ENCODE measurements at regions not wholly inside any gene's neighbourhood (a gene's known extent, or its start where the extent isn't known, plus 50 kb on each side); places are given as distances from the start of the nearest gene placed in this dataset.
"Not testable (repeated sequence)": the region's sequence is repeated elsewhere in the genome, so short reads cannot be mapped to it uniquely, and the experiment has no call there.

DNA sequence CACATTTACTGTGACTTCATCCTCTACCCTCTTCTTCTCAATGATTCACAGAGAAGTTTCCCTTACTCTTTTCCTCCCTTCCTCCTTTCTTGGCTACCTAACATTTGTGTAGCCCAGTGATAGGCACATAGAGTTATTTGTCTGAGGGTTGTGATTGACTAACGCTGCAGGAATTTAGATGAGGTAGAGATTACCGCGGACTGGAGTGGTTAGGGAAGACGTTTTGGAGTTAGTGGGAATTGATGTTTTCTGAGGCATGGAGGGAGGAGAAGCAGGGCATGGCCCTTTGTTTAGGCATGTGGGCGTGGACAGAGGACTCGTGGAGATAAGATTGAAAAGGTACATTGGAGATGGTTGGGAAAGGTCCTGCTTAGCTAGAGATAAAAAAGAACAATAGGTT, 246.7 kb downstream of the GPAT3 start:
- peak; percentile 29 for DNase-seq (ENCODE audit: low read depth, low spot score)

DNA sequence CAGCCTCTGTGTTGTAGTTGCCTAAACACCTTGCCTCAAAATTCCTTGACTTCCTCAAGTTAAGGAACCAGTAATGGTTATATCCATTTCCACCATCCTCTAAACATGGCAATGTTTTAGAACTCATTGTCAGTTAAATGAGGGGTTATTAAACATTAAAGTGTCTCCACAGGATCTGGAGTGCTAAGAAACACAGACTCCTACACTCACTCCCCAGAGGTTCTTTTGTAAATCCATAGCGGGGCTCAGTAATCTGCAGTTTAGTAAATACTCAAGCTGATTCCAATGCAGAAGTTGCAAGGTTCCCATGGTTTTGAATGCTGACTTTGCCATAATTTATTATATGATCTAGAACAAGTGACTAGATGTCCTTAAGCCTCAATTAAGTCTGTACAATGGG, 245.5 kb downstream of the GPAT3 start:
- DNase-seq (ENCODE audit: low read depth, low spot score), result no peak

DNA sequence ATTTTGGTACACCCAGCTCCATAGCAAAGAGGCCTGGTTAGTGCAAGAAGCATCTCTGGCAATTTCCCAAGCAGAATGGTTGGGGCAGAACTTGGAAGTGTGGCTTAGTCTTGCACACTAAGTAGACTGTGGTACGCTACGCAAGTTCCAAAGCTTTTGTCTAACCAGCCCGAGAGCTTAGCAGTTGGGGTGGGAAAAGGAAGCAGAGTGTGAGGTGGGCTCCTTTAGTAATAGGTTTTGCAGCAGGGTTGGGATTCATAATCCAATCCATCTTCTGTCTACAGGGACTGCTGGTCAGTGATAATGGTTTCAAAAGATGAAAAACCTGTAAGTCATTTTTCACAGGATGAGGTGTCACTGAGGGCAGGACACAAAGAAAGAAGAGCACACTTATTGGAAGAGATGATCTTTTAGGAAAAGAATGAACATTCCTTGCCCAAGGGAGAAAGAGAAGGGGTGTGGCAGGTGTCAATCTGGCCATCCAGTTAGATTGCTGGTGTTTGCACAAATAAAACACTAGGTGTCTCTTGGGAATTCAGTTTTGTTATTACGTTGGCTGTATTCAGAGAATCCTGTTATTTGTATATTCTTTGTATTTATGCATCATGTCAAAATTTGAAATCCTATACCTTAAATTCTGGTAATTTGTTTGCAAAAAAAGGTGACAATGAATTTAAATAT, 244.3 kb downstream of the GPAT3 start:
- DNase-seq (ENCODE audit: low read depth, low spot score), result peak; percentile 37

DNA sequence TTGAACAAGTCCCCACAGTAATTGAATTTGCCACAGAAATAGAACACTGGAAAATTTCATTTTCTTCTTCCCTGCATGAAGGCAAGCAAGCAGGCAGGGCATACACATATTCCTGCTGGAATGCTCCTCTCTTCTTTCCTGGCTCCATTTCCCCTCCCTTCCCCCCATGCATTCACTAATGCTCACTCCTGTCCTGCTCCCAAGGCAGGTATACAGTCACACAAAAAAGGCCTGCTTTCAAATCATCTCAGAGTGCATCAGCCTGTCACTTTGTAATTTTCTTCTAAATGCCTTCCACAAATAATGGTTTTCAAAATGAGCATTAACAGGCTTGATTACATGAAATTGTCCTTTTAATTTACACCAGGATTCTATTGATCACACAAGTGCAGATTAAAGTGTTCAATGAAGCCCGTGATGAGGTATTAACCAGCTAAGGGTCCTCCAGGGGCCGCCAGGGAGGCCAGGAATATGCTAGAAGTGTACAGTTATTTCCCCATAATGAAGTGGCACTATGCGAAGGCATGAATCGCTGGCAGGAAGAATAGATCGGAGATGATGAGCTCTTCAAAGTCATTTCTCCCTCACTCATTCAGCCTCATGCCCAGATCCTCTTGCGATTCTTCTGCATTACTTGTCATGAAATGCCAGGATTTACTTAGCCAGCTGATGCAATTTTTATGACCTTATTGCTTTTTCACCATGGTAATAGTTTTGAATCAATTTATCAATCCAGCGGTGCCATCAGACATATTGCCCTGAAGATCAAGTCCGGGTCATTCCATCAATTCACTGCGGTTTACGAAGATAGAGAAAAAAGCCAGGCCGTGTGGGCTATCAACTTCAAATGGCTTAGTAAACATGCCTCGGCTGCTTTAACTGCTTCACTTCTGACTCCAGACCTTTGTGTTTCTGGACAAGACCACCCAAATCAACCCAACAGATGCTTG, 243.5 kb downstream of the GPAT3 start:
- no peak for DNase-seq (ENCODE audit: low read depth, low spot score)

DNA sequence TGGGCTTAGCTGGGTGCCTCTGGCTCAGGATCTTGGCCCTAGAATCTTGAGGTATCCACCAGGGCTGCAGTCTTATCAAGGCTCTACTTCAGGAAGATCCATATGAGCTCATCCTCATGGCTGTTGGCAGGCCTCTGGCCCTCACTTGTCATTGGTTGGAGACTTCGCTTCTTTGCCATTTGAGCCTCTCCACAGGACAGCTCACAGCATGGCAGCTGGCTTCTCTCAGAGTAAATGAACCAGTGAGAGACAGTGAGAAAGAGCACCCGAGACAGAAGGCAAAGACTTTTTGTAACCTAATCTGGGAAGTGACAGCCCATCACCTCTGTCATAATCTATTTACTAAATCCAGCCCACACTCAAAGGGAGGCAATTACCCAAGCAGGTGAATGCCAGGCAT, 236.8 kb downstream of the GPAT3 start:
- DNase-seq (ENCODE audit: low read depth, low spot score), result peak; percentile 11

DNA sequence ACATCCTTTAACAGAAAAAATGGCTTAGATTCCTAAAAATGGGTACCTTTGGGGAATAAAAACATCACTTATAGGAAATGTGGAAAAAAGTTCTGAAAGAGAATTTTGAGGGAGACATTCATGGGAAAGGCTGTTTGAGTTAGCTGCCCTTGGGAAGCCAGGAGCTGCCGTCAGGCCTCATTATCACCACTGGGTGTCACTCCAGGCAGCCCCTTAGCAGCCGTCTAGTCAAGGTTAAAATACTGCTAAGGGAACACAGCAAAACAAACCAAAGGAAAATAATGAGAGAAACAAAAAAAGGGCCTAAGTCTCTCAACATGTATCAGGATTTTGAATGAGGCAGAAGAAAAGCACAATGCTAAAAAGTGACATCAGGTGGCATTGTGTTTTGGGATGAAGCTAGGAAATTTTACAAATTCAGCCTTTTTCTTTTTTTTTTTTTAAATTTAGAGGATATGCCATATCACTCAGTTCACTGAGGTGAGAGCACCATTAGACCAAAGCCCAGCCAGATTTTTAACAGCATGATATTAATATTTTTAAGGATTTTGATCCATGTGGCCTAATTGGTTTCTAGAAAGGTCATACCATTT, 235.3 kb downstream of the GPAT3 start:
- peak; percentile 63 for DNase-seq (ENCODE audit: low read depth, low spot score)

DNA sequence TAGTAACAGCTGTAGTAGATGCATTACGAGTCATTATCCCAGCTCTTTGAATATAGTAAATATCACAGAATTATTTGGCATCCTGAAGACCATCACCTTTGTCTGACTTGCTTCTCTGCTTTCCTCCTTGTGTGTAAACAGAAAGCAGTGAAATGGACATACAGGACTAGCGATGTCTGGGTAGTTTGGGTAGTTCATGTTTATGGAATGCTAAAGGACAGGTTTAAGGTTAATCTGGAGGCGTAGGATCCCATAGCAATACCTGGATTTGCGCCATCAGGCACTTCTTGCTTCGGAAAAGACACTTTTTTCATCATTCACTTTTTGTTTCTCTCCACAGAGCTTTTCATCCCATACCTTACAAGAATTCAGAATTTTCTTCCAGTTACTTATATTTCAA, 232.2 kb downstream of the GPAT3 start:
- no peak for DNase-seq (ENCODE audit: low read depth, low spot score)

DNA sequence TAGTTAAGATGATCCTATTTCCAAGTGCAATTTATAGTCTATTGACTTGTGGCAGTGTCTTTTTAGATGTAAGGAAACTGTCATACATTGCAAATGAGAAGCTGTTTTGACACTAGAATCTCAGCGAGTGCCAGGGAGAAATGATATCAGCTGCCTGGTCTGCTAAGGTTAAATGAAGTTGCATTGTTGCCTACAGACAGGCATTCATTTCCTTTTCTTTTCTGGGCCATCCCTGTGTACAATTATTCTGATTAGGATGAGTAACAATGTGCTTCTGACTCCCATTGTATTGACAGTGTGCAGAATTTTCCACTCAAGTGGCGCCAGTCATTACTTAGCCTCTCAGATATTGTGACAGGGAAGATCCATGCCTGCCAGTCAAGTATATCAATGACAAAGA, 231.2 kb downstream of the GPAT3 start:
- DNase-seq (ENCODE audit: low read depth, low spot score), result no peak

DNA sequence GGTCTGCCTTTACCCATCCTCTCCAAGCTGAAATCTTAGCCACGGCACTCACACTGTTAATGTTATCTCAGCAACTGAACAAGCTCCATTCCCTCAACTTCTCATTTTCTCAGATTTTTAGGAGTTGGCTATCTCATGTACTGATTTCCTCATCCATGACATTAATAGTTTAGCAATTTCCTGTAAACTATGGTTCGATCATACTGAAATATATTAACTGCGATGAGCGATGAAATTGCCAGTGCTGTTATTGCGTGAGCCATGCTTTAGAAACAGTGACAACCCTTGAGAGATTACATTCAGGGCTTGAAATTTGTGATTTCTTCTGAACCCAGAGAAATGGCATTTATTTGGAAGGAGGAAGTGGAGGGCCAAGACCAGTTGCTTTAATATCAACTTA, 223.7 kb downstream of the GPAT3 start:
- no peak for DNase-seq (ENCODE audit: low read depth, low spot score)

DNA sequence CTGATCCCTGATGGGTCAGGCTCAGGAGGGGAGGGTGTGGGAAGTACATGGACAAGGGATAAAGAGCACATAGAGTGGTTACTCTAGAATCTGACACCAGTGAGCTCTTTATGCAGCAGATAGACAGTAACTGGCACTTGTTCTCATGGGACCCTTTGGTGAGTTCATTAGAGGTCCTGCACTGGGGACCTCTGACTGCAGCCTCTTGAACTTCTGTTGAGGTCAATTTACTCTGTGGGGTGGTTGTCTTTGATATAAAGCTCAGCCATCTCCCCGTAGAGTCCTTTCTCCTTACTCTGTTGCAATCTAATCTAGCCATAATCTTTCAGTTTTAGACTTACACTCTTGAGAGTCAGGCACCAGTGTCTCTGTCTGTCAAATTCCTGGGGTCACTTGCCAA, 222.4 kb downstream of the GPAT3 start:
- DNase-seq (ENCODE audit: low read depth, low spot score), result no peak

DNA sequence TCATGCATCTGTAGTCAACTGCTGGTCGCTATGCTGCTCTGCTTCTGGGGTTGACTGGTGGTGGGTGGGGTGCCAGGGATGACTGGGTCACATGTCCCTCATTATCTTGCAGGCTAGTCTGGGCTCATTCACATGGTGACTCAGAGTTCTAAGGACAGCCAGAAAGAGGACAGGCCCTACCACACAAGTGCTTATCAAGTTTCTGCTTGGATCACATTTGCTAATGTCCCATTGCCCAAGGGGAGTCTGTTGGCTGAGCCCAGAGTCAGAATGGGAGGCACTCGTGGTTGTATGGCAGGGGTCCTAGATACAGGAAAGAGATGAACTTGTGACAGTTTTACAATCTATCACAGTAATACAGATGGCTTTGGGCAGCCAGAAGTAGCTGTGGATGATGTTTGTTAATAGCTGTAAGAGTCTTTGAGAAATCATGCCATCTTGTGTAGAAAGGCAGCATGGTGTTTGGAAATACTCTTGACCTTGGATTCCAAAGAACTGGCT, 221.3 kb downstream of the GPAT3 start:
- no peak for DNase-seq (ENCODE audit: low read depth, low spot score)

DNA sequence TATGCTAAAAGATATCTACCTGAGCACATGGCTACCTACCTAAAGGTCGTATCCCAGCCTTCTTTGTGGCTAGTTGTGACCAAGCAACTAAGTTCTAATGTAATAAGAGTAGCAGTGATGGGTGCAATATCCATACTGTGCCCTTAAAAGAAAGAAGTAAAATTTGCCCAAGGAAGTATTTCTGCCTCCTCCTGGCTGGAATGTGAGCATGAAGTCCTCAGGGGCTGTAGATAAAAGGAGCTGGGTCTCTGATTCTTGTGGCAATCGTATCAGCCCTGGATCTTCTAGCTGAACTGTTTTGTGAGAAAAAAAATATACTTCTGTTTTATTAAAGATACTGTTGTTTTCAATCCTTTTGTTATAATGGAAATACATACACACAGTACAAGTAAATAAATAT, 217.4 kb downstream of the GPAT3 start:
- DNase-seq (ENCODE audit: low read depth, low spot score), result no peak

DNA sequence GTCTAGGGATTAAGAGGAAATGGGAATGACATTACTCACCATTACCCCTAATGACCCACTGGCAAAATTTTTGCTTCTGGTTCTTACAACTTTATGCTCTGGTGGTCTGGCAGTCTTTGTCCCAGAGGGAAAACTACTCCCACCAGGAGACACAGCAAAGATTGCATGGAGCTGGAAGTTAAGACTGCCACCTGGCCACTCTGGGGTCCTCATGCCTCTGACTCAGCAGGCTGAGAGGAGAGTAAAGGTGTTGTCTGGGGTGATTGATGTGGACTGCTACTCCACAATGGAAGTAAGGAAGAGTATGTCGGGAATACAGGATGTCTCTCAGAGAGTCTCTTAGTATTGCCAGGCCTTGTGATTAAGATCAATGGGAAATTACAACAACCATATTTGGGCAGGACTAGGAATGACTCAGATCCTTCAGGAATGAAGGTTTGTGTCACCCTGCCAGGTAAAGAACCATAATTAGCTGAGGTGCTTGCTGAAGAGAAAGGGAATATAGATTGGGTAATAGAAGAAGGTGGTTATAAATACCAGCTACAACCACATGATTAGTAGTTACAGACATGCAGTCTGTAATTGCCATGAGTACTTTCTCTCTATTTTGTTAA, 215.5 kb downstream of the GPAT3 start:
- DNase-seq (ENCODE audit: low read depth, low spot score), result peak; percentile 13

DNA sequence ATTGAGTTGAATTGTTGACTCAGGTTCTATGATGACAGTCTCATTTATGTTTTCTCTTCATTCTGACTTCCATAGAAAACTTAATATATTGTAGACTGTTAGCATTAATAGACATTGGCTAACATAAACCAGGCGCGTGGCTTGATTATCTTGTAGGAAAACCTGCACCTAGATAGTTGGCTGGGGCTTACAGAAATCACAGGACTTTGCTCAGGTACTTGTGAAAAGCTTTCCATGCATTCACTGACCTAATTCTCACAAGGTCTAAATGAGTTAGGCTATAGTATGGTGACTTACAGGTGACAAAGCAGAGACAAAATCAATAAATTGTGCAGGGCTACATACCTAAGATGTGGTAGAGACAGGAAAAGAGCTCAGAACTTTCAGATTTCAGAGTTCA, 212.8 kb downstream of the GPAT3 start:
- DNase-seq (ENCODE audit: low read depth, low spot score), result no peak

DNA sequence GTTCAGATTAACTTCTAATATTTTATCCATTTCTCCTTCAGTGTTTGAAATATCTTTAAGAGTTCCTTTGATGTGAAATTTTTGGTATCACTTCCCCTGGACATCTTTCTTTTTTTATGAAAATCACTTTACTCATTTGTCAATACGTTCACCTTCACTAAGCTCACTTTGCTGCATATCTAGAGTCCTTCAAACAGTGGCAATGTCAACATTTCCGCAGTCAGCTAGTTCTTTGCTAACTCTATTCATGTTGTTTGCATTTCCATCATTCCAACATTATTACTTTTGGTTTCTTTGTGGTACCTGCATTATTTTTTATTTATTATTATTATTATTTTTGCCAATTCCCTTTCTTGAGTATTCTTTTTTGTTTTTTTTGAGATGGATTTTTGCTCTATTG, 203.0 kb downstream of the GPAT3 start:
- DNase-seq (ENCODE audit: low read depth, low spot score), result no peak

DNA sequence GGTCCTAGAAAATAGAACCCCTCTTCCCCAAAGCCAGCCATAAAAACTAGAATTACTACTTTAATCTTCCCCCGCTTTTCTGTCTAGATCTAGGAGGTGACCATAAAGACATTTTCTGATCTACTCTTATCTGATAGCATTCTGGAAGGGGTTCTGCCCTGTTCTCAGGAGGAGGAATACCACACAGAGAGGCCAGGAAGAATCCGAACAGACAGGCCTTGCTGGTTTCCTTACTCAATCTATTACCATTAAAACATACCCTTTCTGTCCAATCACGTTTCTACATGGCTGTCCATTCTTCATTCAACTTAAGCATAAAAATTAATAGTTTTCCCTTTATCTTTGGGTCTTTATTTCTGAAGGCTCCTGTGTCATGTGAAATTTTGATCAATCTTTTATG, 198.7 kb downstream of the GPAT3 start:
- no peak for DNase-seq (ENCODE audit: low read depth, low spot score)

DNA sequence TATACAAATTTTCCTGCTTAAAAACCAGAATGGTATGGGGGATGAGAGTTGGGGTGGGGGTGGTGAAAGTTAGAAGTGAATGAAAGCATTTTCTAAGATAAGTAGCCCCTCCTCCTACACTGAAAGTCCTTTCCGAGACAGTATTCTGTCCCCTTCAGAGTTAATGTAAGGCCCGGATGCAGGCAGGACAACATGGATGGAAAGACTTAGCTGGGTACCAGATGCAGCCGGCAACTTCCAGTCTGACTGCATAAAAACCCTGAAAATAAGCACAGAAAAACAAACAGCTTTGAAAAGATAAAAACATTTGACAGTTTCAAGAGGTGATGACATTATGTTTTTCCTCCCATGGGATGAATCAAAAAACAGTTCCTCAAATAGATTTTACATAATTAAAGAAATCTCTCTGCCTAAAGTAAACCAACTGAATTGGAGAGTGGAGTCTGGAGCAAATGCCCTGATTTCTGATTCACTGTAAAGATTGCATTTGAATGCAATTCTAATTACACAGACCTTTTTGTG, 196.3 kb downstream of the GPAT3 start:
- DNase-seq (ENCODE audit: low read depth, low spot score), result no peak

DNA sequence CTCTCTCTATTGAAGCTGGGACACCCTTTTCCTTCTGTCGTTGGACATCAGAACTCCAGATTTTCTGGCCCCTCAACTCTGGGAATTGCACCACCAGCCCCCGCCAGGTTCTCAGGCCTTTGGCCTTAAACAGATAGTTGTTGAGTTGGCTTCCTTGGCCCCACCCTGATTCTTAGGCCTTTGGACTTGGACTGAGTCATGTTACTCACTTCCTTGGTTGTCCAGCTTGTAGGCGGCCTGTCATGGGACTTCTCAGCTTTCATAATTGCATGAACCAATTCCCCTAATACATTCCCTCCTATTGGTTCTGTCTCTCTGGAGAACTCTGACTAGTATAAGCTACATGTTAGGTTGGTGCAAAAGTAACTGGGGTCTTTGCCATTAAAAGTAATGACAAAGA, 195.7 kb downstream of the GPAT3 start:
- DNase-seq (ENCODE audit: low read depth, low spot score), result no peak

DNA sequence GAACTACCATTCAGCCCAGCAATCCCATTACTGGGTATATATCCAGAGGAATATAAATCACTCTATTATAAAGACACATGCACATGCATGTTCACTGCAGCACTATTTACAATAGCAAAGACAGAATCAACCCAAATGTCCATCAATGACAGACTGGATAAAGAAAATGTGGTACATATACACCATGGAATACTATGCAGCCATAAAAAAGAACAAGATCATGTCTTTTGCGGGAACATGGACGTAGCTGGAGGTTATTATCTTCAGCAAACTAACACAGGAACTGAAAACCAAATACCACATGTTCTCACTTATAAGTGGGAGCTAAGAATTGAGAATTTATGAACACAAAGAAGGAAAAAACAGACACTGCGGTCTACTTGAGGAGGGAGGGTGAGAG, 195.1 kb downstream of the GPAT3 start:
- not testable (repeated sequence) for DNase-seq (ENCODE audit: low read depth, low spot score)

DNA sequence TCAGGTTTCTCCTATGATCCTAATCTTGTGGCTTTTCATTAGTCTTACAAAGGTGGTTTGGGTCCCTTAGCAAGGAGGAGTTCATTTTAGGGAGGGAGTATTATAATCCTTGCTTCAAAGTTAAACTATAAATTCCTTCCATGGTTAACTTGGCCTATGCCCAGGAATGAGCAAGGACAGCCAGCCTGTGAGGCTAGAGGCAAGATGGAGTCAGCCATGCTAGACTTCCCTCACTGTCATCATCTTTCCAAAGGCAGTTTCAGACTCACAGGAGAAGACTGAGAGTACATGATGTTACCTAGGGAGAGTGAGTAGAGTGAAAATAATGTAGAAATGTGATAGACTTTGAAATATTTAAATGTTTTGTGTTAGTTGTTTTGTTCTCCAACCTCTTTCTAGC, 192.3 kb downstream of the GPAT3 start:
- no peak for DNase-seq (ENCODE audit: low read depth, low spot score)

DNA sequence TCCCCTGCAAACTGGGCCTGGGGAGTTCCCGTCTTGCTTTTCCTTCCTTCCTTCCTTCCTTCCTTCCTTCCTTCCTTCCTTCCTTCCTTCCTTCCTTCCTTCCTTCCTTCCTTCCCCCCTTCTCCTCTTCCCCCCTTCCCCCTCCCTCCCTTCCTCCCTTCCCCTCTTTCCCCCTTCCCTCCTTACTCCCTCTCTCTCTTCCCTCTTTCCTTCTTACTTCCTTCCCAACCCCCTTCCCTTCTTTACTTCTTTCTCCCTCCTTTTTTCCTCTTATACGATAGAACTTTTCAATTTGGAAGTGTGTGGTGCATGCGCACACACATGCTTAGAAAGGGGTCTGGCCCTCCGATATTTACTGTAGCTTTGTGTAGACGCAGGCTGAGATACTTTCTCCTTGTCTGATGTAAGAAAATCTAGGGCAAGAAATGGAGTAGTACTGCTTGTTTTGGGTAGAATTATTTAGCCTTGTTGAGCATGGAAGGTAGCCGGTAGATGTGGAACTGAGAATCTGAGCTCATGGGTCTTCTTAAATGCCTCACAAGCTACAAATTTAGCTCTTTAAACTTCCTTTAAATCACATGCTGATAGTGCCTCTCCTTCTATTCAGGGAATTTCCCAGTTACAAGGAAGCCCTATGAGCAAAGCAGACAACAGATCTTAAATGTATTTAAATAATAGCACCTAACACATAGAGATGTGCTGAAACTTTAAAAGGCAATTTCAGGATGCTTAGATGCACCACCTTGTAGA, 189.6 kb downstream of the GPAT3 start:
- no peak for DNase-seq (ENCODE audit: low read depth, low spot score)
